ENCODE measurements at regions not wholly inside any gene's neighbourhood (a gene's known extent, or its start where the extent isn't known, plus 50 kb on each side); places are given as distances from the start of the nearest gene placed in this dataset.

GRCh38 chr7:25967278-25968204, 184.5 kb upstream of the NFE2L3 start:
- H3K27ac ChIP-seq (ENCODE audit: low read depth, low read length), result no peak overlapping the region
- H3K36me3 ChIP-seq (ENCODE audit: control insufficient read depth in 1 of 2, insufficient read depth in 2 of 2, low read length in 2 of 2), result no peaks in the 10 kb centered on the region
- no peak overlapping the region for H3K4me3 ChIP-seq (ENCODE audit: low read depth in 1 of 2, low read length in 2 of 2)
- peaks cover 4 to 8% of the 10 kb centered on the region in 2 donors for H3K27me3 ChIP-seq (ENCODE audit: control insufficient read depth in 1 of 2, insufficient read depth in 2 of 2, low read length in 2 of 2)
- H3K4me1 ChIP-seq (ENCODE audit: control insufficient read depth in 1 of 2, insufficient read depth in 2 of 2, low read length in 2 of 2), result peaks cover 20 to 21% of the 10 kb centered on the region in 2 donors
- no peak overlapping the region for H3K9ac ChIP-seq (ENCODE audit: low read depth in 1 of 2, low read length in 2 of 2)
- H3K9me3 ChIP-seq (ENCODE audit: control insufficient read depth in 1 of 2, low read length in 2 of 2), result no peaks in the 10 kb centered on the region

- H3K27me3 ChIP-seq (ENCODE audit: control insufficient read depth in 1 of 2, insufficient read depth in 2 of 2, low read length in 2 of 2), result peaks cover 4 to 8% of the 10 kb centered on the region in 2 donors
- H3K27ac ChIP-seq (ENCODE audit: low read depth, low read length), result peak overlapping the region; percentile 37
- H3K9me3 ChIP-seq (ENCODE audit: control insufficient read depth in 1 of 2, low read length in 2 of 2), result no peaks in the 10 kb centered on the region
- H3K36me3 ChIP-seq (ENCODE audit: control insufficient read depth in 1 of 2, insufficient read depth in 2 of 2, low read length in 2 of 2), result no peaks in the 10 kb centered on the region
- no peak overlapping the region for H3K4me3 ChIP-seq (ENCODE audit: low read depth in 1 of 2, low read length in 2 of 2)
- peaks cover 20 to 21% of the 10 kb centered on the region in 2 donors for H3K4me1 ChIP-seq (ENCODE audit: control insufficient read depth in 1 of 2, insufficient read depth in 2 of 2, low read length in 2 of 2)
- H3K9ac ChIP-seq (ENCODE audit: low read depth in 1 of 2, low read length in 2 of 2), result peak overlapping the region in 1 of 2 donors; percentile 20
Measured at GRCh38 chr7:25968205-25968993, 183.6 kb upstream of the NFE2L3 start.

GRCh38 chr7:25970356-25970755, 181.6 kb upstream of the NFE2L3 start:
- no peak overlapping the region for H3K4me3 ChIP-seq (ENCODE audit: low read depth in 1 of 2, low read length in 2 of 2)
- H3K9me3 ChIP-seq (ENCODE audit: control insufficient read depth in 1 of 2, low read length in 2 of 2), result no peaks in the 10 kb centered on the region
- no peak overlapping the region for H3K9ac ChIP-seq (ENCODE audit: low read depth in 1 of 2, low read length in 2 of 2)
- H3K27me3 ChIP-seq (ENCODE audit: control insufficient read depth in 1 of 2, insufficient read depth in 2 of 2, low read length in 2 of 2), result peaks cover 3 to 4% of the 10 kb centered on the region in 2 donors
- H3K4me1 ChIP-seq (ENCODE audit: control insufficient read depth in 1 of 2, insufficient read depth in 2 of 2, low read length in 2 of 2), result peaks cover 4 to 6% of the 10 kb centered on the region in 2 donors
- no peak overlapping the region for H3K27ac ChIP-seq (ENCODE audit: low read depth, low read length)
- H3K36me3 ChIP-seq (ENCODE audit: control insufficient read depth in 1 of 2, insufficient read depth in 2 of 2, low read length in 2 of 2), result no peaks in the 10 kb centered on the region

- H3K27ac ChIP-seq (ENCODE audit: low read depth, low read length), result no peak overlapping the region
- no peaks in the 10 kb centered on the region for H3K36me3 ChIP-seq (ENCODE audit: control insufficient read depth in 1 of 2, insufficient read depth in 2 of 2, low read length in 2 of 2)
- no peak overlapping the region for H3K4me3 ChIP-seq (ENCODE audit: low read depth in 1 of 2, low read length in 2 of 2)
- H3K4me1 ChIP-seq (ENCODE audit: control insufficient read depth in 1 of 2, insufficient read depth in 2 of 2, low read length in 2 of 2), result peaks cover 0 to 6% of the 10 kb centered on the region in 2 donors
- no peak overlapping the region for H3K9ac ChIP-seq (ENCODE audit: low read depth in 1 of 2, low read length in 2 of 2)
- no peaks in the 10 kb centered on the region for H3K9me3 ChIP-seq (ENCODE audit: control insufficient read depth in 1 of 2, low read length in 2 of 2)
- H3K27me3 ChIP-seq (ENCODE audit: control insufficient read depth in 1 of 2, insufficient read depth in 2 of 2, low read length in 2 of 2), result peaks cover 3 to 4% of the 10 kb centered on the region in 2 donors
Measured at GRCh38 chr7:25970911-25971310, 181.1 kb upstream of the NFE2L3 start.

GRCh38 chr7:25976630-25977029, 175.4 kb upstream of the NFE2L3 start:
- H3K4me3 ChIP-seq (ENCODE audit: low read depth in 1 of 2, low read length in 2 of 2), result no peak overlapping the region
- H3K9ac ChIP-seq (ENCODE audit: low read depth in 1 of 2, low read length in 2 of 2), result no peak overlapping the region
- H3K36me3 ChIP-seq (ENCODE audit: control insufficient read depth in 1 of 2, insufficient read depth in 2 of 2, low read length in 2 of 2), result no peaks in the 10 kb centered on the region
- H3K9me3 ChIP-seq (ENCODE audit: control insufficient read depth in 1 of 2, low read length in 2 of 2), result peaks cover 5 to 7% of the 10 kb centered on the region in 2 donors
- no peak overlapping the region for H3K27ac ChIP-seq (ENCODE audit: low read depth, low read length)
- no peaks in the 10 kb centered on the region for H3K4me1 ChIP-seq (ENCODE audit: control insufficient read depth in 1 of 2, insufficient read depth in 2 of 2, low read length in 2 of 2)
- no peaks in the 10 kb centered on the region for H3K27me3 ChIP-seq (ENCODE audit: control insufficient read depth in 1 of 2, insufficient read depth in 2 of 2, low read length in 2 of 2)

DNA sequence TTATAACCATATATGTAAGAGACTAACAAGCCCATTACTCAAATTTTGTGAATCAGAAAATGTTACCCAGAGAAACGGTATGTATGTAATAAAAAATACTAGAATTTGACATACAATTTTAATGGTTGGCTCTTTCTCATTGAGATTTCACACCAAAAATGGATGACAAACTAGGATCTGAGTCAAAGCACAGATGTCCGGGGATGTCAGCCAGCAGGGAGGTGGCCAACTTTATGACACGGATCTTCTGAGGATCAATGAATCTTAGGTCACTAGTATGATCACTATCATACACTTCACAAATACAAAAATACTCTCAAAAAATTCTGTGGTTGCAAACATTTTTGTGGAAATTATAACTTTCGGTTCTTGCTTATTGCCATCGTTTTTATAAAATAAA, 173.5 kb upstream of the NFE2L3 start:
- H3K4me3 ChIP-seq (ENCODE audit: low read depth in 1 of 2, low read length in 2 of 2), result no peak overlapping the region
- H3K9ac ChIP-seq (ENCODE audit: low read depth in 1 of 2, low read length in 2 of 2), result no peak overlapping the region
- peaks cover 5 to 7% of the 10 kb centered on the region in 2 donors for H3K9me3 ChIP-seq (ENCODE audit: control insufficient read depth in 1 of 2, low read length in 2 of 2)

GRCh38 chr7:25979605-25980004, 172.4 kb upstream of the NFE2L3 start:
- Histone ChIP-seq H3K9ac (ENCODE audit: low read depth in 1 of 2, low read length in 2 of 2) (no peak overlapping the region), H3K4me1 (ENCODE audit: control insufficient read depth in 1 of 2, insufficient read depth in 2 of 2, low read length in 2 of 2) (no peaks in the 10 kb centered on the region), H3K36me3 (ENCODE audit: control insufficient read depth in 1 of 2, insufficient read depth in 2 of 2, low read length in 2 of 2) (no peaks in the 10 kb centered on the region)

More for the DNA sequence above, 173.5 kb upstream of the NFE2L3 start:
- no peaks in the 10 kb centered on the region for H3K27me3 ChIP-seq (ENCODE audit: control insufficient read depth in 1 of 2, insufficient read depth in 2 of 2, low read length in 2 of 2)
- no peaks in the 10 kb centered on the region for H3K36me3 ChIP-seq (ENCODE audit: control insufficient read depth in 1 of 2, insufficient read depth in 2 of 2, low read length in 2 of 2)
- no peak overlapping the region for H3K27ac ChIP-seq (ENCODE audit: low read depth, low read length)
- H3K4me1 ChIP-seq (ENCODE audit: control insufficient read depth in 1 of 2, insufficient read depth in 2 of 2, low read length in 2 of 2), result no peaks in the 10 kb centered on the region

DNA sequence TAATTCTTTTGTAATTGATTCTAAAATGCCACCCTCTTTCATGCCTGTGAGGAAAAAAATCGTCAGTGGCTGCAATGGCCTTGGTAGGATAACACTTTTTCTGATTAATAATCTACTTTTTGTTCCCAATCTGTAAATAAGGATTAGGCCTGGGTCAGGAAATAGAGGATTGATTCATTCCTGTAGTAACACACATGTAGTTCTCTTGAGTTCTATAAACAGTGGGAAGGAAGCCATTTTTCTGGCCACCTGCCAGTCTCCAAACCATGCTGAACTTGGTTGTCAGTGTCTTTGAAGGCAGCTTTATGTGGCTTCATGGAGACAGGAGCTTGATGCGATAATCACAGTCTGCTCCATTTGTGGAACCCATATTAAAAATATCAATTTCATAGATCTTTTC, 169.3 kb upstream of the NFE2L3 start:
- Histone ChIP-seq H3K4me1 (ENCODE audit: control insufficient read depth in 1 of 2, insufficient read depth in 2 of 2, low read length in 2 of 2) (no peaks in the 10 kb centered on the region), H3K27me3 (ENCODE audit: control insufficient read depth in 1 of 2, insufficient read depth in 2 of 2, low read length in 2 of 2) (no peaks in the 10 kb centered on the region), H3K9me3 (ENCODE audit: control insufficient read depth in 1 of 2, low read length in 2 of 2) (no peaks in the 10 kb centered on the region), H3K4me3 (ENCODE audit: low read depth in 1 of 2, low read length in 2 of 2) (no peak overlapping the region), H3K27ac (ENCODE audit: low read depth, low read length) (no peak overlapping the region), H3K36me3 (ENCODE audit: control insufficient read depth in 1 of 2, insufficient read depth in 2 of 2, low read length in 2 of 2) (no peaks in the 10 kb centered on the region), H3K9ac (ENCODE audit: low read depth in 1 of 2, low read length in 2 of 2) (no peak overlapping the region)

More at GRCh38 chr7:25979605-25980004, 172.4 kb upstream of the NFE2L3 start:
- Histone ChIP-seq H3K27me3 (ENCODE audit: control insufficient read depth in 1 of 2, insufficient read depth in 2 of 2, low read length in 2 of 2) (no peaks in the 10 kb centered on the region), H3K9me3 (ENCODE audit: control insufficient read depth in 1 of 2, low read length in 2 of 2) (peaks cover 5 to 7% of the 10 kb centered on the region in 2 donors), H3K4me3 (ENCODE audit: low read depth in 1 of 2, low read length in 2 of 2) (no peak overlapping the region), H3K27ac (ENCODE audit: low read depth, low read length) (no peak overlapping the region)

- H3K9ac ChIP-seq (ENCODE audit: low read depth in 1 of 2, low read length in 2 of 2), result no peak overlapping the region
- no peaks in the 10 kb centered on the region for H3K36me3 ChIP-seq (ENCODE audit: control insufficient read depth in 1 of 2, insufficient read depth in 2 of 2, low read length in 2 of 2)
- H3K27me3 ChIP-seq (ENCODE audit: control insufficient read depth in 1 of 2, insufficient read depth in 2 of 2, low read length in 2 of 2), result no peaks in the 10 kb centered on the region
- no peaks in the 10 kb centered on the region for H3K9me3 ChIP-seq (ENCODE audit: control insufficient read depth in 1 of 2, low read length in 2 of 2)
- H3K4me1 ChIP-seq (ENCODE audit: control insufficient read depth in 1 of 2, insufficient read depth in 2 of 2, low read length in 2 of 2), result peaks cover 0 to 2% of the 10 kb centered on the region in 2 donors
- no peak overlapping the region for H3K27ac ChIP-seq (ENCODE audit: low read depth, low read length)
- H3K4me3 ChIP-seq (ENCODE audit: low read depth in 1 of 2, low read length in 2 of 2), result no peak overlapping the region
Measured at GRCh38 chr7:25985196-25985595, 166.8 kb upstream of the NFE2L3 start.

DNA sequence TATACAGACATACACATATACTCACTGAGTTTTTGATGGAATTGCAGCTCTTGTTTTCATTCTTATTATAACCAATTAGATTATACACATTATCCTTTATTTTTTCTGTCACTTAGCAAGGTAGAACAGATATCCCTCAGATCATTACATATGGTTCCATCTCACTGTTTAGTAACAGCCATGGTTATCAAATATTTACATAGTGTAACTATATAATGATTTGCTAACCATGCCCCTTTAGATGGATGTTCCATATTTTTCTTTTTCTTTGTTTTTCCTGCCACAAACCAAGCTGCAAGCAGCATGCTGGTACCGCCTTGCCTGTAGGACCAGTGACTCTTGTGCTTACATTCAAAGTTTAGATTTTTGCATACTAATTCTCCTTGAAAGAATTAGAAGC, 163.4 kb upstream of the NFE2L3 start:
- H3K9me3 ChIP-seq (ENCODE audit: control insufficient read depth in 1 of 2, low read length in 2 of 2), result no peaks in the 10 kb centered on the region
- peaks cover 0 to 2% of the 10 kb centered on the region in 2 donors for H3K4me1 ChIP-seq (ENCODE audit: control insufficient read depth in 1 of 2, insufficient read depth in 2 of 2, low read length in 2 of 2)
- no peak overlapping the region for H3K4me3 ChIP-seq (ENCODE audit: low read depth in 1 of 2, low read length in 2 of 2)
- H3K36me3 ChIP-seq (ENCODE audit: control insufficient read depth in 1 of 2, insufficient read depth in 2 of 2, low read length in 2 of 2), result no peaks in the 10 kb centered on the region
- no peak overlapping the region for H3K27ac ChIP-seq (ENCODE audit: low read depth, low read length)
- H3K9ac ChIP-seq (ENCODE audit: low read depth in 1 of 2, low read length in 2 of 2), result no peak overlapping the region
- no peaks in the 10 kb centered on the region for H3K27me3 ChIP-seq (ENCODE audit: control insufficient read depth in 1 of 2, insufficient read depth in 2 of 2, low read length in 2 of 2)
